GM21529 (cell line): ENCODE measurements at regions not wholly inside any gene's neighbourhood (a gene's known extent, or its start where the extent isn't known, plus 50 kb on each side); places are given as distances from the start of the nearest gene placed in this dataset.
"Not testable (repeated sequence)": the region's sequence is repeated elsewhere in the genome, so short reads cannot be mapped to it uniquely, and the experiment has no call there.

Experiments
- ATAC-seq: cut with Tn5 transposase; IDR thresholded peaks from one replicate; pipeline ENCODE4 v1.9.1; 2021; ENCODE audit not compliant: unreplicated experiment

GRCh38 chr19:14285726-14286125 lies 79.8 kb upstream of the ADGRL1 start:
- not testable (repeated sequence) for ATAC-seq

- peak; percentile 85 for ATAC-seq
These were observed 78.0 kb upstream of the ADGRL1 start for GRCh38 chr19:14283813-14284520.

- ATAC-seq = not testable (repeated sequence)
These were observed 73.3 kb upstream of the ADGRL1 start for GRCh38 chr19:14279270-14279669.

- no peak for ATAC-seq
These were observed 71.6 kb upstream of the ADGRL1 start for GRCh38 chr19:14277608-14278007.

- ATAC-seq = not testable (repeated sequence)
These were observed 69.9 kb upstream of the ADGRL1 start for GRCh38 chr19:14275823-14276222.

GRCh38 chr19:14272623-14273022 lies 66.7 kb upstream of the ADGRL1 start:
- ATAC-seq = no peak

GRCh38 chr19:14271840-14272239 lies 65.9 kb upstream of the ADGRL1 start:
- ATAC-seq = no peak

- ATAC-seq = not testable (repeated sequence)
These were observed 64.6 kb upstream of the ADGRL1 start for GRCh38 chr19:14270557-14270956.

GRCh38 chr19:14267224-14267741 lies 61.3 kb upstream of the ADGRL1 start:
- no peak for ATAC-seq

- not testable (repeated sequence) for ATAC-seq
These were observed 60.2 kb upstream of the ADGRL1 start for GRCh38 chr19:14266208-14266607.

GRCh38 chr19:14265290-14266036 lies 59.5 kb upstream of the ADGRL1 start:
- ATAC-seq = no peak

GRCh38 chr19:14255902-14256649 lies 50.1 kb upstream of the ADGRL1 start:
- ATAC-seq = not testable (repeated sequence)
